Central memory CD8-positive, alpha-beta T cell (primary cell): ENCODE measurements at regions not wholly inside any gene's neighbourhood (a gene's known extent, or its start where the extent isn't known, plus 50 kb on each side); places are given as distances from the start of the nearest gene placed in this dataset.

Source experiments
- ATAC-seq: fragments of 150-1000 bp; cut with Tn5 transposase; replicated peaks from 2 replicates; pipeline ENCODE4 v1.10.0; 2022; ENCODE audit warnings: mild to moderate bottlenecking, moderate FRiP score, moderate number of reproducible peaks; ENCODE audit not compliant: poor library complexity, severe bottlenecking; ENCODE audit errors: extremely low read depth
- DNase-seq, 2 donors: peaks; one replicate each; pipeline ENCODE4 v3.0.0; 2021; ENCODE audit warnings: low spot score in 2 of 2
- H3K27ac Mint-ChIP-seq: one replicate; pipeline ENCODE4 v1.8.0; 2022; ENCODE audit warnings: low read depth, mild to moderate bottlenecking, moderate library complexity, mixed read lengths
- H3K27me3 Mint-ChIP-seq: one replicate; pipeline ENCODE4 v1.8.0; 2022; ENCODE audit warnings: mixed read lengths
- H3K36me3 Mint-ChIP-seq: one replicate; pipeline ENCODE4 v1.8.0; 2022; ENCODE audit warnings: mild to moderate bottlenecking, moderate library complexity, mixed read lengths; ENCODE audit not compliant: insufficient read depth
- H3K4me1 Mint-ChIP-seq: one replicate; pipeline ENCODE4 v1.8.0; 2022; ENCODE audit warnings: mixed read lengths
- H3K4me3 Mint-ChIP-seq: one replicate; pipeline ENCODE4 v1.8.0; 2022; ENCODE audit warnings: mild to moderate bottlenecking, moderate library complexity, mixed read lengths
- H3K9me3 Mint-ChIP-seq: one replicate; pipeline ENCODE4 v1.8.0; 2022; ENCODE audit warnings: mixed read lengths

GRCh38 chr2:198478361-198478760 lies 674.0 kb downstream of the PLCL1 start:
- Mint-ChIP-seq H3K9me3 (peaks cover 8% of the 10 kb centered on the region), H3K4me3 (no peak overlapping the region), H3K27ac (no peak overlapping the region)

GRCh38 chr2:198476007-198476406 lies 671.6 kb downstream of the PLCL1 start:
- no peak for DNase-seq
- peaks cover 8% of the 10 kb centered on the region for H3K9me3 Mint-ChIP-seq
- no peak overlapping the region for H3K4me3 Mint-ChIP-seq
- no peaks in the 10 kb centered on the region for H3K27me3 Mint-ChIP-seq
- ATAC-seq = no peak
- no peak overlapping the region for H3K27ac Mint-ChIP-seq
- H3K4me1 Mint-ChIP-seq = no peaks in the 10 kb centered on the region
- no peaks in the 10 kb centered on the region for H3K36me3 Mint-ChIP-seq

More at GRCh38 chr2:198478361-198478760, 674.0 kb downstream of the PLCL1 start:
- H3K27me3 Mint-ChIP-seq = no peaks in the 10 kb centered on the region
- DNase-seq (no peak), ATAC-seq (no peak)
- H3K4me1 Mint-ChIP-seq = no peaks in the 10 kb centered on the region
- H3K36me3 Mint-ChIP-seq = no peaks in the 10 kb centered on the region

GRCh38 chr2:198471291-198471690 lies 666.9 kb downstream of the PLCL1 start:
- no peak overlapping the region for H3K27ac Mint-ChIP-seq
- H3K4me1 Mint-ChIP-seq = no peaks in the 10 kb centered on the region
- peaks cover 3% of the 10 kb centered on the region for H3K9me3 Mint-ChIP-seq
- ATAC-seq = no peak
- H3K4me3 Mint-ChIP-seq = no peak overlapping the region
- DNase-seq = no peak
- no peaks in the 10 kb centered on the region for H3K36me3 Mint-ChIP-seq
- H3K27me3 Mint-ChIP-seq = no peaks in the 10 kb centered on the region

- no peaks in the 10 kb centered on the region for H3K36me3 Mint-ChIP-seq
- ATAC-seq = no peak
- H3K9me3 Mint-ChIP-seq = no peaks in the 10 kb centered on the region
- H3K4me3 Mint-ChIP-seq = no peak overlapping the region
- H3K27ac Mint-ChIP-seq = no peak overlapping the region
- H3K4me1 Mint-ChIP-seq = no peaks in the 10 kb centered on the region
- H3K27me3 Mint-ChIP-seq = no peaks in the 10 kb centered on the region
- no peak for DNase-seq
Measured at GRCh38 chr2:198468136-198468535, 663.7 kb downstream of the PLCL1 start.

GRCh38 chr2:198465970-198466369 lies 661.6 kb downstream of the PLCL1 start:
- no peak for DNase-seq
- Mint-ChIP-seq H3K27ac (no peak overlapping the region), H3K4me3 (no peak overlapping the region)

GRCh38 chr2:198456418-198456817 lies 652.0 kb downstream of the PLCL1 start:
- H3K9me3 Mint-ChIP-seq = no peaks in the 10 kb centered on the region
- ATAC-seq = no peak
- H3K36me3 Mint-ChIP-seq = no peaks in the 10 kb centered on the region
- no peaks in the 10 kb centered on the region for H3K4me1 Mint-ChIP-seq
- H3K27ac Mint-ChIP-seq = no peak overlapping the region
- H3K4me3 Mint-ChIP-seq = no peak overlapping the region
- no peak for DNase-seq
- no peaks in the 10 kb centered on the region for H3K27me3 Mint-ChIP-seq

More at GRCh38 chr2:198465970-198466369, 661.6 kb downstream of the PLCL1 start:
- Mint-ChIP-seq H3K9me3 (no peaks in the 10 kb centered on the region), H3K27me3 (no peaks in the 10 kb centered on the region), H3K36me3 (no peaks in the 10 kb centered on the region), H3K4me1 (no peaks in the 10 kb centered on the region)
- no peak for ATAC-seq

- H3K4me3 Mint-ChIP-seq = no peak overlapping the region
- no peaks in the 10 kb centered on the region for H3K4me1 Mint-ChIP-seq
- ATAC-seq (no peak), DNase-seq (no peak)
- no peaks in the 10 kb centered on the region for H3K36me3 Mint-ChIP-seq
- H3K9me3 Mint-ChIP-seq = no peaks in the 10 kb centered on the region
- no peak overlapping the region for H3K27ac Mint-ChIP-seq
- no peaks in the 10 kb centered on the region for H3K27me3 Mint-ChIP-seq
Measured at GRCh38 chr2:198453866-198454265, 649.5 kb downstream of the PLCL1 start.

GRCh38 chr2:198452327-198452726 lies 647.9 kb downstream of the PLCL1 start:
- ATAC-seq (no peak), DNase-seq (no peak)
- Mint-ChIP-seq H3K9me3 (no peaks in the 10 kb centered on the region), H3K36me3 (no peaks in the 10 kb centered on the region), H3K27me3 (no peaks in the 10 kb centered on the region), H3K4me3 (no peak overlapping the region), H3K27ac (no peak overlapping the region), H3K4me1 (no peaks in the 10 kb centered on the region)

GRCh38 chr2:198448789-198449188 lies 644.4 kb downstream of the PLCL1 start:
- Mint-ChIP-seq H3K9me3 (no peaks in the 10 kb centered on the region), H3K27me3 (no peaks in the 10 kb centered on the region), H3K4me3 (no peak overlapping the region), H3K27ac (no peak overlapping the region), H3K36me3 (no peaks in the 10 kb centered on the region), H3K4me1 (no peaks in the 10 kb centered on the region)
- ATAC-seq = no peak
- no peak for DNase-seq

- Mint-ChIP-seq H3K27ac (no peak overlapping the region), H3K4me1 (no peaks in the 10 kb centered on the region), H3K36me3 (no peaks in the 10 kb centered on the region), H3K4me3 (no peak overlapping the region), H3K9me3 (no peaks in the 10 kb centered on the region), H3K27me3 (no peaks in the 10 kb centered on the region)
- DNase-seq = no peak
- ATAC-seq = no peak
Measured at GRCh38 chr2:198444800-198445287, 640.5 kb downstream of the PLCL1 start.

GRCh38 chr2:198441901-198442300 lies 637.5 kb downstream of the PLCL1 start:
- no peak for DNase-seq
- ATAC-seq = no peak

GRCh38 chr2:198441246-198441645 lies 636.9 kb downstream of the PLCL1 start:
- no peak overlapping the region for H3K27ac Mint-ChIP-seq
- DNase-seq = no peak
- H3K36me3 Mint-ChIP-seq = no peaks in the 10 kb centered on the region
- no peaks in the 10 kb centered on the region for H3K9me3 Mint-ChIP-seq
- no peaks in the 10 kb centered on the region for H3K27me3 Mint-ChIP-seq
- H3K4me3 Mint-ChIP-seq = no peak overlapping the region
- H3K4me1 Mint-ChIP-seq = no peaks in the 10 kb centered on the region
- ATAC-seq = no peak

More at GRCh38 chr2:198441901-198442300, 637.5 kb downstream of the PLCL1 start:
- Mint-ChIP-seq H3K4me1 (no peaks in the 10 kb centered on the region), H3K27me3 (no peaks in the 10 kb centered on the region), H3K9me3 (no peaks in the 10 kb centered on the region), H3K4me3 (no peak overlapping the region), H3K36me3 (no peaks in the 10 kb centered on the region), H3K27ac (no peak overlapping the region)

- Mint-ChIP-seq H3K4me1 (no peaks in the 10 kb centered on the region), H3K4me3 (no peak overlapping the region), H3K9me3 (no peaks in the 10 kb centered on the region), H3K27me3 (no peaks in the 10 kb centered on the region), H3K36me3 (no peaks in the 10 kb centered on the region), H3K27ac (no peak overlapping the region)
- DNase-seq (no peak), ATAC-seq (no peak)
Measured at GRCh38 chr2:198440833-198441232, 636.4 kb downstream of the PLCL1 start.

- Mint-ChIP-seq H3K9me3 (no peaks in the 10 kb centered on the region), H3K27ac (no peak overlapping the region), H3K4me1 (no peaks in the 10 kb centered on the region), H3K36me3 (no peaks in the 10 kb centered on the region), H3K27me3 (no peaks in the 10 kb centered on the region), H3K4me3 (no peak overlapping the region)
- ATAC-seq (no peak), DNase-seq (no peak)
Measured at GRCh38 chr2:198438331-198438730, 633.9 kb downstream of the PLCL1 start.
